GM10266 (cell line): ENCODE measurements at regions not wholly inside any gene's neighbourhood (a gene's known extent, or its start where the extent isn't known, plus 50 kb on each side); places are given as distances from the start of the nearest gene placed in this dataset.

Experiments
- DNase-seq: peaks from one replicate; pipeline ENCODE4 v3.0.0; 2012; ENCODE audit errors: extremely low spot score
- CTCF ChIP-seq: IDR thresholded peaks from 2 replicates; pipeline ENCODE4 v1.5.1; 2012; ENCODE audit warnings: mild to moderate bottlenecking, low read depth; ENCODE audit not compliant: control insufficient read depth, insufficient read depth; ENCODE audit errors: missing control alignments

- TF ChIP-seq CTCF, result no peak
- no peak for DNase-seq
These were observed 330.5 kb downstream of the NPR3 start for GRCh38 chr5:33041586-33041985.

- DNase-seq, result no peak
- TF ChIP-seq CTCF, result no peak
These were observed 332.3 kb downstream of the NPR3 start for GRCh38 chr5:33043343-33043997.

GRCh38 chr5:33046091-33046490 lies 335.0 kb downstream of the NPR3 start:
- no peak for TF ChIP-seq CTCF
- DNase-seq, result no peak

- no peak for TF ChIP-seq CTCF
- no peak for DNase-seq
These were observed 337.2 kb downstream of the NPR3 start for GRCh38 chr5:33048315-33048714.

- DNase-seq, result no peak
- TF ChIP-seq CTCF, result no peak
These were observed 338.2 kb downstream of the NPR3 start for GRCh38 chr5:33049298-33049697.

- no peak for DNase-seq
- no peak for TF ChIP-seq CTCF
These were observed 338.7 kb downstream of the NPR3 start for GRCh38 chr5:33049842-33050241.

GRCh38 chr5:33059081-33059480 lies 348.0 kb downstream of the NPR3 start:
- no peak for TF ChIP-seq CTCF
- no peak for DNase-seq
